ENCODE measurements at regions not wholly inside any gene's neighbourhood (a gene's known extent, or its start where the extent isn't known, plus 50 kb on each side); places are given as distances from the start of the nearest gene placed in this dataset.

GRCh38 chr1:47705517-47706130 lies 267.8 kb downstream of the FOXD2 start:
- TF ChIP-seq FOXP2 (optimal IDR thresholded peaks at IDR 0.05; ENCODE audit: borderline replicate concordance, extremely low read depth, extremely low read length, insufficient read depth) (no peak), REST (IDR thresholded peaks at IDR 0.05; ENCODE audit: insufficient read depth in 1 of 2, low read depth in 2 of 2, low read length in 2 of 2) (no peak), POLR2AphosphoS5 (IDR thresholded peaks at IDR 0.05; ENCODE audit: low read depth, low read length) (no peak), TAF1 (IDR thresholded peaks at IDR 0.05; ENCODE audit: borderline replicate concordance, insufficient read depth, low read length) (no peak), SIN3A (IDR thresholded peaks at IDR 0.05; ENCODE audit: borderline replicate concordance, insufficient read depth, low read length) (no peak)
